GM23248 (cell line): ENCODE measurements at regions not wholly inside any gene's neighbourhood (a gene's known extent, or its start where the extent isn't known, plus 50 kb on each side); places are given as distances from the start of the nearest gene placed in this dataset.

Experiments used
- DNase-seq: peaks from one replicate; pipeline ENCODE4 v3.0.0-alpha.2; 2015
- H2AFZ ChIP-seq: fragments of 200-600 bp; sonication (generic); 2 replicates; pipeline ENCODE4 v1.6.1; 2016; ENCODE audit warnings: antibody characterized with exemption
- H3F3A ChIP-seq: fragments of 200-600 bp; sonication (generic); 2 replicates; pipeline ENCODE4 v1.6.1; 2016; ENCODE audit warnings: mild to moderate bottlenecking, antibody characterized with exemption, mixed run types; ENCODE audit not compliant: insufficient read depth
- H3K27ac ChIP-seq: fragments of 200-600 bp; sonication (generic); 2 replicates; pipeline ENCODE4 v1.5.1; 2016; ENCODE audit warnings: mild to moderate bottlenecking
- H3K27me3 ChIP-seq: fragments of 200-600 bp; sonication (generic); replicated peaks from 2 replicates; pipeline ENCODE4 v1.6.1; 2016; ENCODE audit warnings: mild to moderate bottlenecking; ENCODE audit not compliant: insufficient read depth
- H3K36me3 ChIP-seq: fragments of 200-600 bp; sonication (generic); 2 replicates; pipeline ENCODE4 v1.6.1; 2016; ENCODE audit warnings: low read depth, mild to moderate bottlenecking
- H3K4me1 ChIP-seq: fragments of 200-600 bp; sonication (generic); 2 replicates; pipeline ENCODE4 v1.6.1; 2016; ENCODE audit warnings: mild to moderate bottlenecking; ENCODE audit not compliant: insufficient read depth
- H3K4me2 ChIP-seq: fragments of 200-600 bp; sonication (generic); one replicate; pipeline ENCODE4 v1.6.1; 2016; ENCODE audit warnings: mild to moderate bottlenecking; ENCODE audit not compliant: unreplicated experiment
- H3K4me3 ChIP-seq: fragments of 200-600 bp; sonication (generic); 2 replicates; pipeline ENCODE4 v1.5.1; 2016; ENCODE audit warnings: mild to moderate bottlenecking
- H3K79me2 ChIP-seq: fragments of 200-600 bp; sonication (generic); 2 replicates; pipeline ENCODE4 v1.6.1; 2016; ENCODE audit warnings: mild to moderate bottlenecking; ENCODE audit not compliant: insufficient read depth
- H3K9ac ChIP-seq: fragments of 200-600 bp; sonication (generic); 2 replicates; pipeline ENCODE4 v1.6.1; 2016; ENCODE audit warnings: mild to moderate bottlenecking
- H3K9me2 ChIP-seq: fragments of 200-600 bp; sonication (generic); 2 replicates; pipeline ENCODE4 v1.6.1; 2016; ENCODE audit warnings: mixed run types, mild to moderate bottlenecking, moderate library complexity; ENCODE audit not compliant: insufficient read depth
- H3K9me3 ChIP-seq: fragments of 200-600 bp; sonication (generic); one replicate; pipeline ENCODE4 v1.6.1; 2017; ENCODE audit warnings: low read depth
- H4K20me1 ChIP-seq: fragments of 200-600 bp; sonication (generic); 2 replicates; pipeline ENCODE4 v1.6.0; 2016; ENCODE audit not compliant: insufficient read depth
- EZH2 ChIP-seq: fragments of 200-600 bp; sonication (generic); IDR thresholded peaks from 2 replicates; pipeline ENCODE4 v1.6.1; 2018; ENCODE audit warnings: antibody characterized with exemption, mild to moderate bottlenecking; ENCODE audit not compliant: insufficient read depth, poor library complexity, severe bottlenecking
- EZH2phosphoT487 ChIP-seq: fragments of 200-600 bp; sonication (generic); IDR thresholded peaks from 2 replicates; pipeline ENCODE4 v1.6.1; 2018; ENCODE audit warnings: antibody characterized with exemption, moderate library complexity, mild to moderate bottlenecking, low read depth; ENCODE audit not compliant: insufficient read depth
- WGBS, 2 experiments: methylation state at CpG; one replicate each; pipeline ENCODE4 v1.1.6; 2015 to 2017; ENCODE audit warnings: low lambda C conversion rate in 2 of 2, low coverage in 1 of 2; ENCODE audit errors: missing lambda C conversion rate in 2 of 2; 5-methylcytosine and 5-hydroxymethylcytosine counted together
- in situ Hi-C: fragments of 300-500 bp; cut with MboI; formaldehyde crosslinking; loops from 2 replicates; pipeline ENCODE4 v1.15.0; 2020

- no peaks in the 10 kb centered on the region for H3F3A ChIP-seq
- H3K9ac ChIP-seq: no peak overlapping the region
- no peak overlapping the region for H3K4me3 ChIP-seq
- H4K20me1 ChIP-seq: no peaks in the 10 kb centered on the region
- H3K79me2 ChIP-seq: no peaks in the 10 kb centered on the region
- no peaks in the 10 kb centered on the region for H3K4me1 ChIP-seq
- no peak for DNase-seq
- in situ Hi-C loops: no loop called here
- no peak for TF ChIP-seq EZH2
- no peak for TF ChIP-seq EZH2phosphoT487
- no peaks in the 10 kb centered on the region for H3K27me3 ChIP-seq
- H3K36me3 ChIP-seq: no peaks in the 10 kb centered on the region
- no peak overlapping the region for H3K27ac ChIP-seq
- no peaks in the 10 kb centered on the region; the same call in 1 of the 2 replicates for H3K9me2 ChIP-seq
- no peak overlapping the region for H3K4me2 ChIP-seq
- no peaks in the 10 kb centered on the region for H3K9me3 ChIP-seq
- 59% methylated on average over 1 of the region's 1 CpG for WGBS, 2 experiments
- no peak overlapping the region for H2AFZ ChIP-seq
Measured at GRCh38 chr2:62558743-62559142, 52.7 kb upstream of the TMEM17 start.

GRCh38 chr2:62556086-62556485 is 50.1 kb upstream of the TMEM17 start:
- Histone ChIP-seq H3K79me2 (no peaks in the 10 kb centered on the region), H3K4me2 (no peak overlapping the region), H3K9ac (no peak overlapping the region), H3F3A (no peaks in the 10 kb centered on the region), H3K4me3 (no peak overlapping the region), H3K27me3 (no peaks in the 10 kb centered on the region), H2AFZ (no peak overlapping the region), H3K27ac (no peak overlapping the region), H3K9me3 (no peaks in the 10 kb centered on the region), H4K20me1 (no peaks in the 10 kb centered on the region), H3K9me2 (no peaks in the 10 kb centered on the region), H3K36me3 (no peaks in the 10 kb centered on the region), H3K4me1 (no peaks in the 10 kb centered on the region)
- DNase-seq: no peak
- WGBS, 2 experiments: 18 to 21% methylated on average over 3 of the region's 3 CpGs
- TF ChIP-seq EZH2phosphoT487 (no peak), EZH2 (no peak)
- in situ Hi-C loops: no loop called here
